ENCODE measurements at regions not wholly inside any gene's neighbourhood (a gene's known extent, or its start where the extent isn't known, plus 50 kb on each side); places are given as distances from the start of the nearest gene placed in this dataset.

- DNase-seq, result no peak
These were observed 55.3 kb upstream of the ADO start for GRCh38 chr10:62749093-62749683.
